Keratinocyte (primary cell): ENCODE measurements at regions not wholly inside any gene's neighbourhood (a gene's known extent, or its start where the extent isn't known, plus 50 kb on each side); places are given as distances from the start of the nearest gene placed in this dataset.

Experiments
- DNase-seq: peaks from one replicate; pipeline ENCODE4 v3.0.0-alpha.2; 2011; ENCODE audit warnings: low read depth, missing footprints, low spot score
- FAIRE-seq: peaks from 2 replicates; lab custom pipeline; 2011; peaks lifted over from hg19 to GRCh38; lab: Jason Lieb, UNC
- H2AFZ ChIP-seq: 2 replicates; pipeline ENCODE4 v1.6.0; 2012; ENCODE audit warnings: low read length, control low read depth, inconsistent platforms; ENCODE audit not compliant: control insufficient read depth
- H3K27ac ChIP-seq: 2 replicates; pipeline ENCODE4 v1.5.1; 2011; ENCODE audit warnings: low read length; ENCODE audit not compliant: control insufficient read depth, insufficient read depth
- H3K27me3 ChIP-seq: 3 replicates; pipeline ENCODE4 v1.6.0; 2011; ENCODE audit warnings: low read length; ENCODE audit not compliant: control insufficient read depth, insufficient read depth; ENCODE audit errors: extremely low read depth
- H3K36me3 ChIP-seq, 2 experiments: 2 replicates in 1 of 2; 3 replicates in 1 of 2; pipeline ENCODE4 v1.5.1; 2011; ENCODE audit warnings: low read length in 2 of 2, mild to moderate bottlenecking in 1 of 2; ENCODE audit not compliant: control insufficient read depth in 2 of 2, insufficient read depth in 2 of 2; ENCODE audit errors: extremely low read depth in 1 of 2
- H3K4me1 ChIP-seq: 3 replicates; pipeline ENCODE4 v1.5.1; 2011; ENCODE audit warnings: low read length; ENCODE audit not compliant: control insufficient read depth, insufficient read depth; ENCODE audit errors: extremely low read depth
- H3K4me2 ChIP-seq: 3 replicates; pipeline ENCODE4 v1.6.0; 2011; ENCODE audit warnings: low read depth, low read length; ENCODE audit not compliant: control insufficient read depth, insufficient read depth; ENCODE audit errors: extremely low read depth
- H3K4me3 ChIP-seq, 3 experiments: fragments of 200-600 bp in 1 of 3; sonication (generic) in 1 of 3; 2 replicates in 2 of 3; 3 replicates in 1 of 3; pipeline ENCODE4 v1.5.1; 2011 to 2016; ENCODE audit warnings: low read length in 3 of 3, mild to moderate bottlenecking in 3 of 3, control low read depth in 2 of 3, inconsistent platforms in 1 of 3, low read depth in 1 of 3, mixed read lengths in 1 of 3, mixed run types in 1 of 3, moderate library complexity in 1 of 3; ENCODE audit not compliant: control insufficient read depth in 2 of 3, insufficient read depth in 2 of 3; ENCODE audit errors: extremely low read depth in 1 of 3
- H3K79me2 ChIP-seq: 2 replicates; pipeline ENCODE4 v1.6.0; 2012; ENCODE audit warnings: low read length; ENCODE audit not compliant: control insufficient read depth, insufficient read depth
- H3K9ac ChIP-seq: 3 replicates; pipeline ENCODE4 v1.6.0; 2011; ENCODE audit warnings: low read length; ENCODE audit not compliant: control insufficient read depth, insufficient read depth; ENCODE audit errors: extremely low read depth
- H3K9me1 ChIP-seq: 3 replicates; pipeline ENCODE4 v1.6.0; 2011; ENCODE audit warnings: low read length; ENCODE audit not compliant: control insufficient read depth, insufficient read depth; ENCODE audit errors: extremely low read depth
- H3K9me3 ChIP-seq: 2 replicates; pipeline ENCODE4 v1.5.1; 2012; ENCODE audit warnings: low read depth, low read length; ENCODE audit not compliant: control insufficient read depth
- H4K20me1 ChIP-seq: 3 replicates; pipeline ENCODE4 v1.6.0; 2011; ENCODE audit warnings: low read length; ENCODE audit not compliant: control insufficient read depth, insufficient read depth; ENCODE audit errors: extremely low read depth
- CTCF ChIP-seq, 3 experiments: IDR thresholded peaks in 1 of 3; conservative IDR thresholded peaks in 1 of 3; optimal IDR thresholded peaks in 1 of 3; 2 replicates in 2 of 3; 3 replicates in 1 of 3; pipeline versions ENCODE3 to v1.5.1; 2011; ENCODE audit warnings: low read length in 3 of 3, mild to moderate bottlenecking in 3 of 3, moderate library complexity in 2 of 3, control low read depth in 1 of 3, inconsistent platforms in 1 of 3; ENCODE audit not compliant: insufficient read depth in 2 of 3; ENCODE audit errors: extremely low read depth in 1 of 3
- EZH2 ChIP-seq: IDR thresholded peaks from one replicate; pipeline ENCODE4 v1.6.1; 2012; ENCODE audit warnings: inconsistent platforms, mild to moderate bottlenecking, low read length, moderate library complexity
- dilution Hi-C: fragments of 300-500 bp; cut with MboI; formaldehyde crosslinking; loops from one replicate; pipeline ENCODE4 v1.7.0; 2020; ENCODE audit warnings: low sequenced_read_pairs; ENCODE audit not compliant: extremely low pct_ligation_motif_present

GRCh38 chr7:50851891-50852290 lies 69.2 kb upstream of the GRB10 start:
- Histone ChIP-seq H2AFZ (no peak overlapping the region), H3K9me1 (no peaks in the 10 kb centered on the region), H3K4me2 (no peak overlapping the region), H3K9me3 (no peaks in the 10 kb centered on the region), H3K79me2 (no peaks in the 10 kb centered on the region), H3K4me1 (no peaks in the 10 kb centered on the region), H3K27ac (no peak overlapping the region), H3K27me3 (peaks cover 38% of the 10 kb centered on the region), H3K9ac (no peak overlapping the region), H4K20me1 (no peaks in the 10 kb centered on the region), H3K4me3 (no peak overlapping the region), H3K36me3 (no peaks in the 10 kb centered on the region)
- DNase-seq: no peak
- dilution Hi-C loops: no loop called here
- TF ChIP-seq CTCF (optimal IDR thresholded peaks at IDR 0.05 in 1 of 3, IDR thresholded peaks at IDR 0.05 in 1 of 3, conservative IDR thresholded peaks at IDR 0.05 in 1 of 3; ENCODE audit: extremely low read depth in 1 of 3, insufficient read depth in 2 of 3, low read length in 3 of 3): no peak
- no peak for TF ChIP-seq EZH2
- no peak for FAIRE-seq

- H3K36me3 ChIP-seq: no peaks in the 10 kb centered on the region
- no peak overlapping the region for H3K9ac ChIP-seq
- no peaks in the 10 kb centered on the region for H3K9me1 ChIP-seq
- no peak overlapping the region for H3K4me2 ChIP-seq
- no peaks in the 10 kb centered on the region for H3K4me1 ChIP-seq
- no peaks in the 10 kb centered on the region for H3K9me3 ChIP-seq
- H3K27ac ChIP-seq: no peak overlapping the region
- FAIRE-seq: no peak
- H3K79me2 ChIP-seq: no peaks in the 10 kb centered on the region
- TF ChIP-seq CTCF (optimal IDR thresholded peaks at IDR 0.05 in 1 of 3, IDR thresholded peaks at IDR 0.05 in 1 of 3, conservative IDR thresholded peaks at IDR 0.05 in 1 of 3; ENCODE audit: extremely low read depth in 1 of 3, insufficient read depth in 2 of 3, low read length in 3 of 3): no peak
- no peak for TF ChIP-seq EZH2
- no peak overlapping the region for H2AFZ ChIP-seq
- no peak for DNase-seq
- H4K20me1 ChIP-seq: no peaks in the 10 kb centered on the region
- dilution Hi-C loops: no loop called here
- H3K27me3 ChIP-seq: peaks cover 38% of the 10 kb centered on the region
- H3K4me3 ChIP-seq: no peak overlapping the region
Observed at GRCh38 chr7:50851451-50851850, 68.8 kb upstream of the GRB10 start.
